ENCODE measurements at regions not wholly inside any gene's neighbourhood (a gene's known extent, or its start where the extent isn't known, plus 50 kb on each side); places are given as distances from the start of the nearest gene placed in this dataset.

DNA sequence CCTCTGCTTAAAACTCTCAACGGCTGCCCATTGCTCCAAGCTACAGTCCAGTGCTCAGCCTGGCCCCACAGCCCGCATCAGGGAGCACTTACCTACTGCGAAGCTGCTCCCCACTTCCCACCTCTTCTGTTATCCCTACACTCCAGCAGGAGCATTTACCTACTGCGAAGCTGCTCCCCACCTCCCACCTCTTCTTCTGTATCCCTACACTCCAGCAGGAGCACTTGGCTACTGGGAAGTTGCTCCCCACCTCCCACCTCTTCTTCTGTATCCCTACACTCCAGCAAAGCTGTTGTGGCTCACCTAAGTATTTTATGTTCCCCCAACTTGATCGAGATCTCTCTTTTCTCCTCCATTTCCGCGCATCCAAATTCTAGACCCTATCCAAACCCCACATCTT, 563.3 kb upstream of the ZFP42 start:
- TF ChIP-seq EP300 (IDR thresholded peaks at IDR 0.05; ENCODE audit: low read depth), result no peak
- TF ChIP-seq, protein P1, sequence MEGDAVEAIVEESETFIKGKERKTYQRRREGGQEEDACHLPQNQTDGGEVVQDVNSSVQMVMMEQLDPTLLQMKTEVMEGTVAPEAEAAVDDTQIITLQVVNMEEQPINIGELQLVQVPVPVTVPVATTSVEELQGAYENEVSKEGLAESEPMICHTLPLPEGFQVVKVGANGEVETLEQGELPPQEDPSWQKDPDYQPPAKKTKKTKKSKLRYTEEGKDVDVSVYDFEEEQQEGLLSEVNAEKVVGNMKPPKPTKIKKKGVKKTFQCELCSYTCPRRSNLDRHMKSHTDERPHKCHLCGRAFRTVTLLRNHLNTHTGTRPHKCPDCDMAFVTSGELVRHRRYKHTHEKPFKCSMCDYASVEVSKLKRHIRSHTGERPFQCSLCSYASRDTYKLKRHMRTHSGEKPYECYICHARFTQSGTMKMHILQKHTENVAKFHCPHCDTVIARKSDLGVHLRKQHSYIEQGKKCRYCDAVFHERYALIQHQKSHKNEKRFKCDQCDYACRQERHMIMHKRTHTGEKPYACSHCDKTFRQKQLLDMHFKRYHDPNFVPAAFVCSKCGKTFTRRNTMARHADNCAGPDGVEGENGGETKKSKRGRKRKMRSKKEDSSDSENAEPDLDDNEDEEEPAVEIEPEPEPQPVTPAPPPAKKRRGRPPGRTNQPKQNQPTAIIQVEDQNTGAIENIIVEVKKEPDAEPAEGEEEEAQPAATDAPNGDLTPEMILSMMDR (IDR thresholded peaks at IDR 0.05), result no peak
- no peak for TF ChIP-seq POLR2AphosphoS5 (IDR thresholded peaks at IDR 0.05)
- no peak for TF ChIP-seq POLR2A (IDR thresholded peaks at IDR 0.05)
- Histone ChIP-seq H3K27me3 (no peaks in the 10 kb centered on the region), H3K36me3 (no peaks in the 10 kb centered on the region), H3K4me3 (no peak overlapping the region), H3K4me1 (no peaks in the 10 kb centered on the region), H3K9me3 (no peaks in the 10 kb centered on the region), H3K27ac (no peak overlapping the region)
- 72 to 83% methylated on average over 7 of the region's 7 CpGs for WGBS, 2 donors (ENCODE audit: low coverage in 1 of 2)
- DNase-seq, result no peak
- intact Hi-C loops (cut with DNase I; ENCODE audit: low total_unique reads) (no loop called here), in situ Hi-C loops (cut with MboI; ENCODE audit: low pct_ligation_motif_present in 1 of 4, low pct_unique_long_range_greater_than_20kb in 1 of 4, low sequenced_read_pairs in 3 of 4) (no loop called here)

DNA sequence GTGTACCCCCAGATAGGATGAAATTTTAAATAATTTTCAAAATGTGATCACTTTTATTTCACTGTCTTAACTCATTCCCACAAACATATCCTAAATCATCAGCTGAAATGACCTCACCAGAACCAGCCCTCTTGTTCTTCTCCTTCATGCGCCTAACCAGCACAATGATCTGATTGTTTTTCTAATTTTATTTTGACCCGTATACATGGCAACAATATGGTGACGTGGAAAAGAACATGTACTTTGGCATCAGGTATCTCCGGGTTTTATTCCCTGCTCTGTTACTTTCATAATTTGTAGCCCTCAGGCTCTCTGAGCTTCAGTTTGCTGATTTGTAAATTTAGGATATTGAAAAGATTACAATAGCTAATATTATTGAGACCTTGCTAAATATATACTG, 562.4 kb upstream of the ZFP42 start:
- Histone ChIP-seq H3K27me3 (no peaks in the 10 kb centered on the region), H3K36me3 (no peaks in the 10 kb centered on the region), H3K27ac (no peak overlapping the region), H3K9me3 (no peaks in the 10 kb centered on the region), H3K4me1 (no peaks in the 10 kb centered on the region), H3K4me3 (no peak overlapping the region)
- TF ChIP-seq EP300 (IDR thresholded peaks at IDR 0.05; ENCODE audit: low read depth) (no peak), POLR2A (IDR thresholded peaks at IDR 0.05) (no peak)
- TF ChIP-seq, protein P1 (IDR thresholded peaks at IDR 0.05), result no peak
- WGBS, 2 donors (ENCODE audit: low coverage in 1 of 2), result 60% methylated on average over 4 of the region's 4 CpGs
- in situ Hi-C loops (cut with MboI; ENCODE audit: low pct_ligation_motif_present in 1 of 4, low pct_unique_long_range_greater_than_20kb in 1 of 4, low sequenced_read_pairs in 3 of 4), result no loop called here
- intact Hi-C loops (cut with DNase I; ENCODE audit: low total_unique reads), result no loop called here
- no peak for DNase-seq

DNA sequence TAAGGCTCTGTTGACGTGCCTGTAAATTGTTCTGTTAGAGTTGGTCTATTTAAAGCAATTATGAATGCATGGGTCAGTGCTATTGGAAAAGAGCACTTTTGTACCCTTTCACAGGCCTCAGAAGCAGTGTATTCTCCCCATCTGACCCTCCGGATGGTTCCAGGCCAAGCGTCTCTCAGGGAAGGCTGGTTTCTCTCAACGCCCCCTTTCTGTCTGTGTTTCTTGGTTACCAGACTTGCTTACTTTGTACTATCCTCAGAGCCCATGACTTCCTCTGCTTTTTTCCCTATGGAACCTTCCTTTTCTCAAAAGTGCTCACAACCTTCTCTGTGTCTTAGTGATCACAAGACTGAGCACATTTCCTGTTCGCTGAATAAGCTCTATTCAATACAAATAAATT, 559.3 kb upstream of the ZFP42 start:
- intact Hi-C loops (cut with DNase I; ENCODE audit: low total_unique reads), result no loop called here
- Histone ChIP-seq H3K27me3 (no peaks in the 10 kb centered on the region), H3K4me1 (no peaks in the 10 kb centered on the region), H3K9me3 (no peaks in the 10 kb centered on the region), H3K36me3 (no peaks in the 10 kb centered on the region), H3K27ac (no peak overlapping the region), H3K4me3 (no peak overlapping the region)
- TF ChIP-seq EP300 (IDR thresholded peaks at IDR 0.05; ENCODE audit: low read depth), result no peak
- TF ChIP-seq POLR2A (IDR thresholded peaks at IDR 0.05), result no peak
- TF ChIP-seq, protein P1 (IDR thresholded peaks at IDR 0.05), result no peak
- no peak for TF ChIP-seq POLR2AphosphoS5 (IDR thresholded peaks at IDR 0.05)
- in situ Hi-C loops (cut with MboI; ENCODE audit: low pct_ligation_motif_present in 1 of 4, low pct_unique_long_range_greater_than_20kb in 1 of 4, low sequenced_read_pairs in 3 of 4), result no loop called here
- 77% methylated on average over 5 of the region's 5 CpGs for WGBS, 2 donors (ENCODE audit: low coverage in 1 of 2)
- no peak for DNase-seq

DNA sequence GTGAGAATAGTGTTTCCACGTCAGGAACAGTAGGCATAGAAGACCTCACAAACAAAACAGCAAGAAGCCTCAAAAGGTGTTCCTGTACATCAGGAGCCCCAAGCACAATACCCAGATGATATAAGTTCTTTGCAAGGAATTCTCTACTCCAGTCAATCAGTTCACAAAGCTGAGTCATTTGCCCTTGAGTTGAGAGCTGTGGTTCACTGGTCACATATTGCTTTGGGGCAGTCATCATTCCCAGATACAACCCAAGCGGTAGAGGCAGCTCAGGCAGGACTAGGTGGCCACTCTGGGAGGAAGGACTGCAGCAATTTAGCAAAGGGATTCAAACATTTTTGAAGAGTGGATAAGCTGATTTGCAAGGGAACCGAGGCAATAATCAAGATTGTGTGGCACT, 551.5 kb upstream of the ZFP42 start:
- Histone ChIP-seq H3K36me3 (no peaks in the 10 kb centered on the region), H3K9me3 (no peaks in the 10 kb centered on the region), H3K4me3 (no peak overlapping the region), H3K27me3 (no peaks in the 10 kb centered on the region), H3K27ac (no peak overlapping the region), H3K4me1 (no peaks in the 10 kb centered on the region)
- DNase-seq, result no peak
- TF ChIP-seq POLR2A (IDR thresholded peaks at IDR 0.05), result no peak
- TF ChIP-seq EP300 (IDR thresholded peaks at IDR 0.05; ENCODE audit: low read depth), result no peak
- no peak for TF ChIP-seq POLR2AphosphoS5 (IDR thresholded peaks at IDR 0.05)
- TF ChIP-seq, protein P1 (IDR thresholded peaks at IDR 0.05), result no peak
- WGBS, 2 donors (ENCODE audit: low coverage in 1 of 2), result 50 to 79% methylated on average over 1 to 3 of the region's 3 CpGs
- intact Hi-C loops (cut with DNase I; ENCODE audit: low total_unique reads) (no loop called here), in situ Hi-C loops (cut with MboI; ENCODE audit: low pct_ligation_motif_present in 1 of 4, low pct_unique_long_range_greater_than_20kb in 1 of 4, low sequenced_read_pairs in 3 of 4) (no loop called here)

Data from transverse colon (tissue), 4 donors.